Erythroblast (primary cell): ENCODE measurements at regions not wholly inside any gene's neighbourhood (a gene's known extent, or its start where the extent isn't known, plus 50 kb on each side); places are given as distances from the start of the nearest gene placed in this dataset.

Experiments used
- GATA1 ChIP-seq: IDR thresholded peaks from 2 replicates; pipeline ENCODE4 v1.6.1; 2011; ENCODE audit warnings: low read depth, mild to moderate bottlenecking, control low read depth, low read length, moderate library complexity
- POLR2A ChIP-seq: IDR thresholded peaks from 2 replicates; pipeline ENCODE4 v1.6.1; 2011; ENCODE audit warnings: mild to moderate bottlenecking, low read length

DNA sequence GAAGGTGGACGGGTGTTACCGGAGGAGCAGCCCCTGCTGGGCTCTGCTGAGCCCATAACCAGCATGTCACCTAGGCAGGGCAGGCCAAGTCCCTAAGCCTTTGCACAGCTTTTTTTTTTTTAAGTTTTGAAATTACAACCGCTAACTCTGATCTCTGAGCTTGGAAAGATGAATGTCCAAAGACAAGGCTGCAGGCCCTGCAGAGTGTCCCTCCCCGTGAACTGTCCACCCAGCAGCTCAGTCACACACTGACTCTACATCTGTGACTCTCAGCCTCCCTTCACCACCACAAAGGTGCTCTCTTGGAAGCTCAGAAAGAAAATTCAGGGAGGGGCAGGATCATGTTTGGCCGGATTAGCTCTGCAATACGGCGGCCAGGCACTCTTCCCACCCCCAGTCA, 119.0 kb upstream of the PPP1R26 start:
- TF ChIP-seq POLR2A = no peak
- no peak for TF ChIP-seq GATA1
